Right lobe of liver (tissue), 6 donors: ENCODE measurements at regions not wholly inside any gene's neighbourhood (a gene's known extent, or its start where the extent isn't known, plus 50 kb on each side); places are given as distances from the start of the nearest gene placed in this dataset.

Experiments used
- ATAC-seq, 4 donors: fragments of 200-7000 bp; cut with Tn5 transposase; one replicate each; pipeline ENCODE4 v1.9.1; 2020; ENCODE audit warnings: mild to moderate bottlenecking in 4 of 4, moderate library complexity in 4 of 4
- DNase-seq, 3 donors: peaks; one replicate each; pipeline ENCODE4 v3.0.0-alpha.2; 2020
- H3K27ac ChIP-seq, 3 donors: fragments of 200-600 bp; one replicate each; pipeline ENCODE4 v1.8.0; 2022
- H3K27me3 ChIP-seq, 2 donors: fragments of 200-600 bp; one replicate each; pipeline ENCODE4 v1.8.0; 2022
- H3K36me3 ChIP-seq, 4 donors: fragments of 200-600 bp; sonication (generic) in 1 of 4; one replicate each; pipeline versions ENCODE4 v1.5.1 to v1.8.0; 2017 to 2022; ENCODE audit warnings: control low read depth in 1 of 4
- H3K4me1 ChIP-seq, 4 donors: fragments of 200-600 bp; sonication (generic) in 1 of 4; one replicate each; pipeline versions ENCODE4 v1.5.1 to v1.8.0; 2017 to 2022; ENCODE audit warnings: control low read depth in 1 of 4
- H3K4me3 ChIP-seq, 3 donors: fragments of 200-600 bp; one replicate each; pipeline ENCODE4 v1.8.0; 2022
- H3K9me3 ChIP-seq, 4 donors: fragments of 200-600 bp; sonication (generic) in 1 of 4; one replicate each; pipeline versions ENCODE4 v1.5.1 to v1.8.0; 2017 to 2022; ENCODE audit warnings: control low read depth in 1 of 4
- POLR2A ChIP-seq: fragments of 450-650 bp; IDR thresholded peaks from one replicate; pipeline ENCODE4 v1.6.1; 2017; ENCODE audit warnings: antibody characterized with exemption, mild to moderate bottlenecking
- WGBS: methylation state at CpG from one replicate; pipeline ENCODE4 v1.1.6; 2018; ENCODE audit warnings: low coverage, low lambda C conversion rate; ENCODE audit not compliant: insufficient coverage; ENCODE audit errors: missing lambda C conversion rate; 5-methylcytosine and 5-hydroxymethylcytosine counted together
- intact Hi-C, 2 donors: fragments of 100-400 bp; cut with DNase I; formaldehyde crosslinking; loops; one replicate each; pipeline versions ENCODE4 v1.11.2 to v1.14.1; 2022
- TF ChIP-seq, protein P1 (sequence below), 4 donors: fragments of 200-600 bp in 3 of 4; fragments of 450-650 bp in 1 of 4; IDR thresholded peaks; one replicate each; pipeline versions ENCODE4 v1.5.1 to v1.8.0; 2016 to 2022; ENCODE audit warnings: antibody characterized with exemption in 4 of 4, mild to moderate bottlenecking in 2 of 4
- donor health status: DM: no; HTN: yes; CAD: no.
- donor health status: DM: no; HTN: no; CAD: no.
- donor health status: DM: no; HTN: no; CAD: no.
- donor health status: DM: no; HTN: yes; CAD: no.
- donor health status: DM: no; HTN: yes; CAD: no.

DNA sequence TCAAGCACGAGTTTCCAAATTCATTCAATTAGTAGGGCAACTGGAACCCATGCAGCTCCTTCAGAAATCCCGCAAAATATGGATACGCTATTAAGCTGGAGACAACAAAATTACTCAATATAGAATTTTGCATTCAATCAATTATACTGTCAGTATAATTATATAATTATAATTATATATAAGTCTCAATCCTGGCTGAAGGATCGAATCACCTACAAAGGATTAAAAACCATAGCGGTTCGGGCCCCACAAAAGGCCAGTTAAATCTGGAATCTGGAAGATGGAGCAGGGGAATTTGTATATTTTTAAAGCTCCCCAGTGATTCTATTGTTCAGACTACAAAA, 55.7 kb downstream of the FHIP2A start:
- DNase-seq (no peak), ATAC-seq (no peak)
- Histone ChIP-seq H3K4me1 (peaks cover 0 to 11% (median 3%) of the 10 kb centered on the region in 4 donors), H3K4me3 (no peak overlapping the region), H3K36me3 (no peaks in the 10 kb centered on the region), H3K27me3 (no peaks in the 10 kb centered on the region), H3K9me3 (no peaks in the 10 kb centered on the region), H3K27ac (no peak overlapping the region)
- intact Hi-C loops, result no loop called here
- TF ChIP-seq, protein P1, sequence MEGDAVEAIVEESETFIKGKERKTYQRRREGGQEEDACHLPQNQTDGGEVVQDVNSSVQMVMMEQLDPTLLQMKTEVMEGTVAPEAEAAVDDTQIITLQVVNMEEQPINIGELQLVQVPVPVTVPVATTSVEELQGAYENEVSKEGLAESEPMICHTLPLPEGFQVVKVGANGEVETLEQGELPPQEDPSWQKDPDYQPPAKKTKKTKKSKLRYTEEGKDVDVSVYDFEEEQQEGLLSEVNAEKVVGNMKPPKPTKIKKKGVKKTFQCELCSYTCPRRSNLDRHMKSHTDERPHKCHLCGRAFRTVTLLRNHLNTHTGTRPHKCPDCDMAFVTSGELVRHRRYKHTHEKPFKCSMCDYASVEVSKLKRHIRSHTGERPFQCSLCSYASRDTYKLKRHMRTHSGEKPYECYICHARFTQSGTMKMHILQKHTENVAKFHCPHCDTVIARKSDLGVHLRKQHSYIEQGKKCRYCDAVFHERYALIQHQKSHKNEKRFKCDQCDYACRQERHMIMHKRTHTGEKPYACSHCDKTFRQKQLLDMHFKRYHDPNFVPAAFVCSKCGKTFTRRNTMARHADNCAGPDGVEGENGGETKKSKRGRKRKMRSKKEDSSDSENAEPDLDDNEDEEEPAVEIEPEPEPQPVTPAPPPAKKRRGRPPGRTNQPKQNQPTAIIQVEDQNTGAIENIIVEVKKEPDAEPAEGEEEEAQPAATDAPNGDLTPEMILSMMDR (IDR thresholded peaks at IDR 0.05), result no peak
- no peak for TF ChIP-seq POLR2A
- WGBS, result 42% methylated on average over 6 of the region's 6 CpGs

DNA sequence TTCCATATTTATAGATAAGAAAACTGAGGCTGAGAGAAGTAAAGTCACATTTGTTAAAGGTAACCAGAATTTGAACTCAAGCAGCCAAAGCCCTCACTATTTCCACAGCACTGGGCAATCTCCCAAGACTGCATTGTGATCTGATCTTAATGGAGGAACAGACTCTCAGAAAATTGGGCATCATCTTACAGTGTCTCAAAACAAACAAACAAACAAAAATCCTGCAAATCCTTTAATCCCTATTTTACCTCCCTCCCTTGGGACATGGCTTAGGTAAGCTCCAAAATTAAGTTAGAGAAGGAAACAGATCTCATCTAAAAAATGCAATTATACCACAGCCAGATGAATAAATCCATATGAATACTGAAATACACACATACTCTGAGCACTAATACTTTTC, 57.5 kb downstream of the FHIP2A start:
- DNase-seq (no peak), ATAC-seq (no peak)
- intact Hi-C loops, result no loop called here
- TF ChIP-seq POLR2A, result no peak
- TF ChIP-seq, protein P1 (IDR thresholded peaks at IDR 0.05), result no peak
- Histone ChIP-seq H3K4me1 (peaks cover 0 to 11% (median 3%) of the 10 kb centered on the region in 4 donors), H3K27ac (no peak overlapping the region), H3K36me3 (no peaks in the 10 kb centered on the region), H3K9me3 (no peaks in the 10 kb centered on the region), H3K4me3 (no peak overlapping the region), H3K27me3 (no peaks in the 10 kb centered on the region)

DNA sequence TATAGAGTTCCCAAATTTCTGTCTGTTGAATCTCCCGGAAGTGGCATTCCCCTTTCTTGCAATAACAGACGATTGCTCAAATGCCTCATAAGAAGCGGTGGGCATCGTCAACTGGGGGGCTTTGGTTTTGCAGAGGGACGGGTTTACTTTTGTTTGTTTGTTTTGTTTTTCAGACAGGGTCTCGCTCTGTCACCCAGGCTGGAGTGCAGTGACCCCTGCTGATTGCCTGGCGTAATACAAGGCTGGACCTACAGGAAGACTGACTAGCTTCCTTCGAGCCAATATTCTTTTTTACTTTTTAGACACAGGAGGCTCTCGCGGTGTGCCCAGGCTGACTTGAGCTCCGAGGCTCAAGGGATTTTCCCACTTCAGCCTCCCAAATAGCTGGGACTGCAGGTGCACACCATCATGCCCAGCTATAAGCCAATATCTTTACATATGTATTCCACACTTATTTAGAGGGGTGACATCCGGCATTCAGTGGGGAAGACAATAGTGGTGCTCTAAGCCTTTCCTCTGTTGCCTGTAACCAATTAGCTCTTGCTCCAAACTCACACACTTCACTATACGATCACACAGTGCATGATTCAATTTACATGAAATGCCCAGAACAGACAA, 58.1 kb downstream of the FHIP2A start:
- ATAC-seq, result peak; percentile 44 to 59 (median 48)
- H3K4me3 ChIP-seq, result peak overlapping the region in 1 of 3 donors; percentile 14
- intact Hi-C loops, result no loop called here
- no peaks in the 10 kb centered on the region for H3K27me3 ChIP-seq
- H3K27ac ChIP-seq, result no peak overlapping the region
- no peak for TF ChIP-seq POLR2A
- TF ChIP-seq, protein P1 (IDR thresholded peaks at IDR 0.05), result peak; percentile 41 to 71 (median 64)
- DNase-seq, result peak in 2 of 3 donors; percentile 42 to 59
- no peaks in the 10 kb centered on the region for H3K36me3 ChIP-seq
- no peaks in the 10 kb centered on the region for H3K9me3 ChIP-seq
- H3K4me1 ChIP-seq, result peaks cover 0 to 11% (median 3%) of the 10 kb centered on the region in 4 donors
- 20% methylated on average over 13 of the region's 13 CpGs for WGBS

DNA sequence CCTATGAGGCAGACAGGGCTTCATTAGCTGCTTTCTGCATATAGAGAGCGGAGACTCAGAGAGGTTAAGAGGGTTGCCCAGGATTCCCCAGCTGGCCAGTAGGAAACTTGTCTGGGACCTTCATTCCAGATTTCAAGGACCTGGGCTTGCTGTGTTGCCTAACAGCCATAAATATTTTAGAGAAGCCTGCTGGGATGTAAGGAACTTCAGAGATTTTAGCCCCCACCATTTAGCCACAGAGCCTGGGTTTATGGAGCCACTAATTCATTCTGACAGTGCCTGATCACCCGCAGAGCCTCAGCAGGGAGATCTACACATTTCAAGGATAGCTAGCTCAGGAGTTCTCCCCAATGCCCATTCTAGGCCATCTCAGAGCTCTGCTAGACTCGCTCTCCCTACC, 56.6 kb upstream of the TRUB1 start:
- Histone ChIP-seq H3K9me3 (no peaks in the 10 kb centered on the region), H3K4me3 (no peak overlapping the region), H3K27me3 (no peaks in the 10 kb centered on the region), H3K4me1 (peaks cover 0 to 11% (median 4%) of the 10 kb centered on the region in 4 donors), H3K36me3 (no peaks in the 10 kb centered on the region), H3K27ac (peak overlapping the region in 2 of 3 donors; percentile 15 to 29)
- WGBS, result 56% methylated on average over 2 of the region's 3 CpGs
- ATAC-seq (no peak), DNase-seq (no peak)
- TF ChIP-seq, protein P1 (IDR thresholded peaks at IDR 0.05), result no peak
- TF ChIP-seq POLR2A, result no peak
- intact Hi-C loops, result no loop called here

DNA sequence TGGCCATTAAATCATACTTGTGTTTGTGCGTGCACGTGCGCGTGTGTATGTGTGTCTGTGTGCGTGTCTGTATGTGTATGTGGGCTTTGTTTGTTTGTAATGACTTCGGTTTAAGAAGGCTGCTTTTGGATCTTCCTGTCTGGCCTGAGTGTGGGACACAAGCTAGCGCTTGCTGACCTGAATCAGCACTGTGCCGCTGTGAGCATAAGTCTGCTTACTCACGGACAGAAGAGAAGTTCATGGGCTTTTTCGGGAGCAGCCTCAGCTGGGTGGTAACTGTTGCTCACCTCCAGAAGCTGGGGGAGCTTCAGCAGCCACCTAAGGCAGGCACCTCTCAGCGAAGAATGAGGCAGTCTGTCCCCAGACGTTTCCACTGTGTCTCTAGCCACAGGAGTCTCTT, 56.1 kb upstream of the TRUB1 start:
- peaks cover 0 to 8% (median 4%) of the 10 kb centered on the region in 4 donors for H3K4me1 ChIP-seq
- no peak overlapping the region for H3K27ac ChIP-seq
- H3K9me3 ChIP-seq, result no peaks in the 10 kb centered on the region
- no peak for TF ChIP-seq POLR2A
- TF ChIP-seq, protein P1 (IDR thresholded peaks at IDR 0.05), result no peak
- 44% methylated on average over 3 of the region's 12 CpGs for WGBS
- H3K27me3 ChIP-seq, result no peaks in the 10 kb centered on the region
- ATAC-seq, result peak in 2 of 4 donors; percentile 18 to 20
- H3K36me3 ChIP-seq, result no peaks in the 10 kb centered on the region
- intact Hi-C loops, result no loop called here
- no peak for DNase-seq
- H3K4me3 ChIP-seq, result no peak overlapping the region
